NAMALWA (cell line): ENCODE measurements at regions not wholly inside any gene's neighbourhood (a gene's known extent, or its start where the extent isn't known, plus 50 kb on each side); places are given as distances from the start of the nearest gene placed in this dataset.

ENCODE experiments used
- DNase-seq: peaks from one replicate; pipeline ENCODE4 v3.0.0-alpha.2; 2015; ENCODE audit warnings: low spot score

DNA sequence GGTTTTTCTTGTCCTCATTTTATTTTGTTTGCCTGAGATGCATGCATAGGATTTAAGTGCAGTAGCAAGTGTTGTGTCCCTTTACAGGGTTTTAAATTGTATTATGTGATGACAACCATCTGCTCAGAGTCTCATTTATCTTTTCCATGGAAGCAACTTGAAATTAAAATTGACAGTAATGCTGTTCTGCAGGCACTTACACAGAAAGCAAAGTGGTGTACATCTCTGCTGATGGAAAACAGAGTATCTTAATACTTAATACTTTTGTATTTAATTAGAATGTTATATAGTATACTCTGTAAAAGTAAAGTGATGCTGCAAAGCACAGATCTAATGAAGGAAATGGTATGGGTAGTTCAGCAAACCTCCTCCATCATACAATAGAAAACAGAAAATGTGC is 482.9 kb downstream of the POM121L12 start:
- DNase-seq: no peak

DNA sequence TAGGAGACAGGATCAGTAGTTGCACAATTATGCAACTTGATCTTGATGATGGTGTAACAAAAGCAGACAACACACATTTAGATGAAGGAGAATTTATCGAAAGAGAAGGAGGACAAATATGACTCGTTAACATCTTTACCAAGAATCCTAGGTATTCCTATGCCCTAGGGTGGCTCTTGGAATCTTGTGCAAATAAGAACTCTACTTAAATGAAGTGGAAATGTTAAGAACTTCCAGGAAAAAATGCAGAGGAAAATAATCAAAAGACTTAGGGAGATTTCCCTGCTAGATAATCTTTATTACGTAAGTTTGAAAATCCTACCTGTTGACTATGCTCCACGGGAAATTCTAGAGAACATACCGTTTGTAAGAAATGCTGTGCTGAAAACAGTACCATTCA is 485.4 kb downstream of the POM121L12 start:
- DNase-seq: no peak

GRCh38 chr7:53521638-53522184 is 486.3 kb downstream of the POM121L12 start:
- no peak for DNase-seq

GRCh38 chr7:53539558-53539957 is 504.1 kb downstream of the POM121L12 start:
- DNase-seq: no peak

- DNase-seq: no peak
Measured at GRCh38 chr7:53541475-53541874, 506.0 kb downstream of the POM121L12 start.

DNA sequence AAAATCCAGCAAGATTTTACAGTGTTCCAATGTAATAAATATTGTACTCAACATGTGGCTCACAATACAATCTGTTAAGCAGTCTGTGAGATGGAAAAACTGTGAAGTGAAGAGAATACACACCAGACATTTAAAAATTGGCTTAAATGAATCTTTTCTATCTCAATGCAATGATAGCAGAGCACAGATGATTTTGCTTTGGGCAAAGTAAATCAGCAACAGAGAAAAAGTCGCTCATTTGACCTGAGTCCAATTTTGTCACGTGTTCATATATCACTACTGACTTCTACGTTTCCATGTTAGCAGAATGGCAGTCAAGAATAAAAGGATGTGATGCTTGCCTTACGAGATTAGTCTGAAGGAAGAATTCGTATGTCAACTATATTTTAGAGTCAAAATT is 506.7 kb downstream of the POM121L12 start:
- DNase-seq: no peak
